IPS DF 19.7 (cell line): ENCODE measurements at regions not wholly inside any gene's neighbourhood (a gene's known extent, or its start where the extent isn't known, plus 50 kb on each side); places are given as distances from the start of the nearest gene placed in this dataset.
"Not testable (repeated sequence)": the region's sequence is repeated elsewhere in the genome, so short reads cannot be mapped to it uniquely, and the experiment has no call there.

Experiments
- DNase-seq: peaks from one replicate; pipeline ENCODE4 v3.0.0-alpha.2; 2013; ENCODE audit warnings: low read depth, low spot score

- no peak for DNase-seq
Observed at GRCh38 chr2:102871707-102872106, 109.9 kb downstream of the TMEM182 start.

GRCh38 chr2:102872388-102872787, 110.6 kb downstream of the TMEM182 start:
- DNase-seq: no peak

DNA sequence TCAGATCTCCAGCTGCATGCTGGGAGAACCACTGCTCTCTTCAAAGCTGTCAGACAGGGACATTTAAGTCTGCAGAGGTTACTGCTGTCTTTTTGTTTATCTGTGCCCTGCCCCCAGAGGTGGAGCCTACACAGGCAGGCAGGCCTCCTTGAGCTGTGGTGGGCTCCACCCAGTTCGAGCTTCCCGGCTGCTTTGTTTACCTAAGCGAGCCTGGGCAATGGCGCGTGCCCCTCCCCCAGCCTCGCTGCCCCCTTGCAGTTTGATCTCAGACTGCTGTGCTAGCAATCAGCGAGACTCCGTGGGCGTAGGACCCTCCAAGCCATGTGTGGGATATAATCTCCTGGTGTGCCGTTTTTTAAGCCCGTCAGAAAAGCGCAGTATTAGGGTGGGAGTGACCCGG, 117.7 kb downstream of the TMEM182 start:
- DNase-seq: not testable (repeated sequence)

- DNase-seq: no peak
Observed at GRCh38 chr2:102880731-102881130, 118.9 kb downstream of the TMEM182 start.

GRCh38 chr2:102886216-102886893, 124.5 kb downstream of the TMEM182 start:
- DNase-seq: no peak

DNA sequence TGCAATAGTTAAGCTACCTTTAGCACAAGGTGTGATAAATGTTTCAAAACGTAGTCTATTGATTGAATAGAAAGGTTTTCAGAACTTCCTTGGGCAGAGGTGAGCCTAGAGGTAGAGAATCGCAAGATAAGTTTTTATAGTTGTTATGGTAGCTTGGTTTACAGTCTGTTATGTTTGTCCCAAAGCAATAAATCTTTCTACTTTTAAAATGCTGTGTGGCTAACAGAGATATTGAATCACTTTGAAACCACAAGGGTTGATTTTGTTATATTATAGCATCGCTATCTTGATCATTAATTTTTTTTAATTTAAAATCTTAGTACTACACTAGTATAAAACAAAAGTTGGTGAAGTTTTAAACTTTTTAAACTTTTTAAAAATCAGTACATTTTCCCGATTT, 126.7 kb downstream of the TMEM182 start:
- no peak for DNase-seq

- DNase-seq: no peak
Observed at GRCh38 chr2:102891296-102891695, 129.5 kb downstream of the TMEM182 start.

DNA sequence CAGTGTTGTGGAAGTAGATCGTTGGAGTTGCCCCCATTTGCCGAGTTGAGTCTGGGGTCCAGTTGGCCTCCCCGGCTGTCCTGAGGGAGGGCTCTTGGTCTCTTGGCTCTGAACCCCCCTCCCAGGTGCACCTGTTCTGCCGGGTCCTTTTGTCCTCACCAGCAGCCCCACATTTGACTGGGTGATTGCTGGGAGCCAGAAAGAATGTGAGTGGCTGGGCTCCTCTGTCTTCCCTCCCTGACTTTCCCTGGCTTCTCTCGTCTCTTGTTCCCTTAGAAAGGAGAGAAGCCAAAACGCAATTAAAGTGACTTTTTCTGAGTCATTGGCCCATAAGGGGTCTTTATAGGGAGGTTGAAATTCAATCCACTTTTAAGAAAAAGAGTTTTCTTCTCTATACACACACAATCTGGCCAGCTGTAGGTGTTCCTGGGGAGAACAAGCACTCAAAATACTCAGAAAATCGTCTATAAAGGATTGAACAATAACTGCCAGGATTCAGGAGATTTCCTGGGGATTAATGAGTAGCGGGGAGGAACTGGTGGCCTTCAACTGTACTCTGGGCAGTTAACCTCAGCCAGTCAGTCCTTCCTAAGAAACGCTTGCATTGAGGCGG, 131.0 kb downstream of the TMEM182 start:
- DNase-seq: no peak

GRCh38 chr2:102893870-102894269, 132.0 kb downstream of the TMEM182 start:
- DNase-seq: no peak

DNA sequence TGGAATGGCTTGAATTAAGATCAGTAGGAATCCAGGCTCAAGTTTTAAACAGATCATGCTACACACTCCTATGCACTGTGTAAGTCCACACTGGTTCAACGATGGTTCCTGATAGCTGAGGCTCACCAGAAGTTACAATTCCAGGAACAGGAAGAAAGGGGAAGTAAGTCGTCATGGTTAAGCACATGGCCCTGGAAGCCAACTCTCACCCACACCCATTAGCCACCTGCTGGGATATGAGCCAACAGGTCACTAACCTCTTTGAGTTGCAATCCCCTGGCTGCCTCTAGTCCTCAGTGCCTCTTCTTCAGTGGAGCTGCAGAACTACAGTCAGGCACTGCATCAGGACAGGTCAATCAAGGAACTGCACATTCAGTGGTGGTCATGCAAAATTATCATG, 133.5 kb downstream of the TMEM182 start:
- peak; percentile 42 for DNase-seq

GRCh38 chr2:102909240-102909639, 147.4 kb downstream of the TMEM182 start:
- DNase-seq: not testable (repeated sequence)

GRCh38 chr2:102910724-102911123, 148.9 kb downstream of the TMEM182 start:
- DNase-seq: no peak

DNA sequence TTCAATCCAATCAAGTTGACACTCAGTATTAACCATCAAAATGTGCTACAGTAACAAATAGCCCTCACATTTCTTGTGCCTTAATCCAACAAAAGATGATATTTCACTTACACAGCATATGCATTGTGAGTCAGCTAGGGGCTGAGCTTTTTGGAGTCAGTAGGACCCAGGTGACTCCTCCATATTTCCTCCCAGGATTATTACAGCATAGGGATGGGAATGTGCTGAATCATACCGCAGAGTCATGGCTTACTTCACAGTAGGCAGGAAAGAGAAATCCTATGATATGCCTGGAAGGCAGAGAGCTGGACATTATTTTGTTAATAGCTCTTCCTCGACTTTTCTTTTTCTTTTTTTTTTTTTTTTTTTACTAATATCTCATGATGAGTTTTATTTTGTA, 153.3 kb downstream of the TMEM182 start:
- DNase-seq: no peak

DNA sequence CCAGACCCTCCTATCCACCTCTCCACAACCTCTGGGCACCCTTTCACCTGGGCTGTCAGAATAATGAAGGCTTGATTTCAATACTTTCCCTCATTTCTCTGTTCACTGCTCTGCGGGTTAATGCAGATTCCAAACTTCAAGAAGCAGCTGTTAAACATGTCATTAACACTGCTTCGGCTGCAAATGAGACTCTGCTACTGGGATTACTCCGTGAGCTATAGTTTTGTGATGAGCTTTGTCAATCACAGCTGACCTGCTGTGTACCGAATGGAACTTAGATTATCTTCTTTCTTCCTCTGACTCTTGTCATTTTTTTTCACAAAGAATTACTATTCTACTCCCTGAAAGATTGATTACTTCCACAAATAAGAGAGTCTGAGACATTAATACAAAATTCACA, 160.5 kb downstream of the TMEM182 start:
- no peak for DNase-seq

GRCh38 chr2:102925003-102925402, 163.2 kb downstream of the TMEM182 start:
- no peak for DNase-seq

- DNase-seq: no peak
Observed at GRCh38 chr2:102927854-102928267, 166.0 kb downstream of the TMEM182 start.

- DNase-seq: no peak
Observed at GRCh38 chr2:102929721-102930120, 167.9 kb downstream of the TMEM182 start.

DNA sequence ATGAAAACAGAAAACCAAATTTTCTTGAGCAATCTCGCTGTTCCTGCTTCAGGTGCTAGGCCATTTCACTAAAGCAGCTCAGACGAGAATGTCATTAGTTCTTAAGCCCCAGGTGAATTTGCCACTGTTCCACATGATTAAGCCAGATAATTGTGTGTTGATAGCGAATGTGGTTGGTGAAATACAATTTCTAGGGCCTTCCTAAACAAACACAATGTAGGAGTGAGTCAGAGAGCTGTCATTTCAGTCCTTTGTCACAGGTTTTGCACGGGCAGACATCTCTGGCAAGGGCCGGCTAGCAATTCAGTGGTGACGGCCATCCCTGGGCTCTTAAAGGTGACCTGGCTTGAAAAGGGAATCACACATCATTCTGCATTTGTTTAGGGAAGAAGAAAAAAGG, 170.7 kb downstream of the TMEM182 start:
- no peak for DNase-seq

GRCh38 chr2:102939207-102939606, 177.4 kb downstream of the TMEM182 start:
- no peak for DNase-seq

- no peak for DNase-seq
Observed at GRCh38 chr2:102940684-102941083, 178.9 kb downstream of the TMEM182 start.

DNA sequence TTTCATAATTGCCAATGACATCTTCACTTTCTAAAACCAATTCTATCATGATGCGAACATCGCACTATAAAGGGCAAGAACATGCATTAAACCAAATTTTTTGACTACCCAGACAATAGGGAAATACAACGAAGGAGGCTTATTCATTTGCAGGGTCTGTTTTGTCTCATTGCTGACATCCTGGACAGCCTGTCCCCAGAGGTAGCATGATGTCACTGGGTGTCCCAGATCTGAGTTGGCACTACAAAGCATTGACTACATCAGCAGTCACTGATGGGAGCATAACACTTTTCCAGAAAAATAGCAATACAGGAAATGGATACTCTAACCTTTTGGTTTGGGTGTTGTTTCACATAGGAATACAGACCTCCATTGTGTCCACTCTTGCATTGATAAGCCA, 180.3 kb downstream of the TMEM182 start:
- no peak for DNase-seq

- DNase-seq: no peak
Observed at GRCh38 chr2:102943251-102943650, 181.4 kb downstream of the TMEM182 start.

DNA sequence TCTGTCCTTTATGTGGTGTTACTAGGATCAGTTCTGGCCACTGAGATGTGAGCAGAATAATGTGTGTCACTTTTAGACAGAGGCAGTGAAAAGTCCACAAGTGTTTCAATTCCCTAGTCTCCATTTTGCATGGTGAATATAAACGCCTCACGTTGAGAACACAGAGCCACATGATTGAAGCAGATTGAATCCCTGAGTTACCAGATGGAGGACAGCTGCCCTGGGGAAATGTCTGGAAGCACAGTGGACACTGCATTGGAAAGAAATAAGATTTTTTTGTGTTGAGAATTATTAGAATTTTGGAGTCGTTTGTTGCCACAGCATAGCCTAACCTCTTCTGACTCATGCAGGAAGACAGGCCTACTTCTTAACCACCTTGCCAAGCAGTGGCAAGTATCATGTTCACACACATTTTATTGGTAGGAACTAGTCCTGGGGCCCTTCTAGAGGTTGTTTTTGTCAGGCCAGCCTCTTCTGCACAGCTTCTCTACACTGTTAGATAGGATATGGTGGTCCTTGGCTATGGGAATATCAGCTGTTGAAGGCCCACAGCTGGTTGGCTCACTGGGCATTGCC, 188.6 kb downstream of the TMEM182 start:
- no peak for DNase-seq
